ENCODE measurements at regions not wholly inside any gene's neighbourhood (a gene's known extent, or its start where the extent isn't known, plus 50 kb on each side); places are given as distances from the start of the nearest gene placed in this dataset.

GRCh38 chr7:68805159-68805558 lies 793.1 kb upstream of the AUTS2 start:
- TF ChIP-seq MAX (IDR thresholded peaks at IDR 0.05) (no peak), CTCF (IDR thresholded peaks at IDR 0.05; ENCODE audit: low read depth, low read length, missing input control) (no peak), NR2F2 (IDR thresholded peaks at IDR 0.05) (no peak), TAF1 (conservative IDR thresholded peaks at IDR 0.05) (no peak), RAD21 (IDR thresholded peaks at IDR 0.05) (no peak), GABPA (IDR thresholded peaks at IDR 0.05 in 1 of 2, conservative IDR thresholded peaks at IDR 0.05 in 1 of 2) (no peak)
